HCT116 (cell line): ENCODE measurements at regions not wholly inside any gene's neighbourhood (a gene's known extent, or its start where the extent isn't known, plus 50 kb on each side); places are given as distances from the start of the nearest gene placed in this dataset.

Experiments
- EGR1 ChIP-seq: IDR thresholded peaks from 2 replicates; pipeline ENCODE4 v1.6.1; 2012; ENCODE audit warnings: low read depth
- EZH2 ChIP-seq: fragments of 200-600 bp; sonication (generic); IDR thresholded peaks from 2 replicates; pipeline ENCODE4 v1.6.1; 2017; ENCODE audit warnings: antibody characterized with exemption, mixed run types
- EZH2phosphoT487 ChIP-seq: fragments of 200-600 bp; IDR thresholded peaks from 2 replicates; pipeline ENCODE4 v1.6.1; 2018; ENCODE audit warnings: antibody characterized with exemption, borderline replicate concordance
- FOSL1 ChIP-seq: IDR thresholded peaks from 2 replicates; pipeline ENCODE4 v1.6.1; 2012; ENCODE audit warnings: low read depth
- JUND ChIP-seq: IDR thresholded peaks from 2 replicates; pipeline ENCODE4 v1.6.1; 2012
- POLR2A ChIP-seq: IDR thresholded peaks from 2 replicates; pipeline ENCODE4 v1.7.0; 2011; ENCODE audit warnings: borderline replicate concordance; ENCODE audit not compliant: insufficient read depth, insufficient read length; ENCODE audit errors: extremely low read depth
- POLR2AphosphoS5 ChIP-seq: IDR thresholded peaks from 2 replicates; pipeline ENCODE4 v1.6.1; 2011; ENCODE audit warnings: mild to moderate bottlenecking, low read depth, low read length, moderate library complexity
- RAD21 ChIP-seq: IDR thresholded peaks from 2 replicates; pipeline ENCODE4 v1.6.1; 2012; ENCODE audit warnings: low read depth, mild to moderate bottlenecking
- REST ChIP-seq: IDR thresholded peaks from 2 replicates; pipeline ENCODE4 v1.6.1; 2012; ENCODE audit warnings: low read depth
- SIN3A ChIP-seq: IDR thresholded peaks from 2 replicates; pipeline ENCODE4 v1.6.1; 2012; ENCODE audit warnings: low read depth
- SP1 ChIP-seq: IDR thresholded peaks from 2 replicates; pipeline ENCODE4 v1.6.1; 2012; ENCODE audit warnings: low read depth
- ZBTB33 ChIP-seq: IDR thresholded peaks from 2 replicates; pipeline ENCODE4 v1.6.1; 2011; ENCODE audit warnings: mild to moderate bottlenecking, low read length, moderate library complexity; ENCODE audit not compliant: insufficient replicate concordance; ENCODE audit errors: extremely low read depth
- ZFX ChIP-seq: fragments of 450-650 bp; IDR thresholded peaks from 2 replicates; pipeline ENCODE4 v1.6.1; 2017
- TF ChIP-seq, protein P1 (sequence below), 3 experiments: fragments of 200-600 bp in 1 of 3; sonication (generic) in 1 of 3; IDR thresholded peaks in 2 of 3; conservative IDR thresholded peaks in 1 of 3; 2 replicates each; pipeline ENCODE4 v1.5.1; 2012 to 2017; ENCODE audit warnings: low read depth in 2 of 3, low read length in 2 of 3, antibody characterized with exemption in 1 of 3, borderline replicate concordance in 1 of 3, control low read depth in 1 of 3, mild to moderate bottlenecking in 1 of 3, mixed read lengths in 1 of 3, mixed run types in 1 of 3, moderate library complexity in 1 of 3; ENCODE audit not compliant: insufficient read depth in 1 of 3

DNA sequence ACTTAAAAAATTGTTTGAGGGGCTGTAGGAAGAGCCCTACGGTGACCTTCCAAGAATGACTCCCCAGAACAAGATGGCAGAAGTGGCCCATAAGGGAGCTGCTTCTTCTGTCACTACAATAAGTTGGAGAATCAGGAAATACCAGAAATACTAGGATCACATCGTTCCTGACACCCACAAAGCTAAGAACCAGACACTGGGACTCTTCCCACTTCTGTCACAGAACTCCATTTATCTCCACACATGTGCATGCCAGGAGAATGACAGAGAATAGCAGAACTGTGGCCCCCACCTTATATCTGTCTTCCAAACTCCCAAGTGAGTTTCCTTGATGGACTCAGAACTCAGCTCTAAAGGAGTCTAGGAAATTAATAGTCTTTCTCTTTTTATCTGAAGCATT lies 54.6 kb upstream of the UBR2 start:
- TF ChIP-seq REST: no peak
- TF ChIP-seq, protein P1, sequence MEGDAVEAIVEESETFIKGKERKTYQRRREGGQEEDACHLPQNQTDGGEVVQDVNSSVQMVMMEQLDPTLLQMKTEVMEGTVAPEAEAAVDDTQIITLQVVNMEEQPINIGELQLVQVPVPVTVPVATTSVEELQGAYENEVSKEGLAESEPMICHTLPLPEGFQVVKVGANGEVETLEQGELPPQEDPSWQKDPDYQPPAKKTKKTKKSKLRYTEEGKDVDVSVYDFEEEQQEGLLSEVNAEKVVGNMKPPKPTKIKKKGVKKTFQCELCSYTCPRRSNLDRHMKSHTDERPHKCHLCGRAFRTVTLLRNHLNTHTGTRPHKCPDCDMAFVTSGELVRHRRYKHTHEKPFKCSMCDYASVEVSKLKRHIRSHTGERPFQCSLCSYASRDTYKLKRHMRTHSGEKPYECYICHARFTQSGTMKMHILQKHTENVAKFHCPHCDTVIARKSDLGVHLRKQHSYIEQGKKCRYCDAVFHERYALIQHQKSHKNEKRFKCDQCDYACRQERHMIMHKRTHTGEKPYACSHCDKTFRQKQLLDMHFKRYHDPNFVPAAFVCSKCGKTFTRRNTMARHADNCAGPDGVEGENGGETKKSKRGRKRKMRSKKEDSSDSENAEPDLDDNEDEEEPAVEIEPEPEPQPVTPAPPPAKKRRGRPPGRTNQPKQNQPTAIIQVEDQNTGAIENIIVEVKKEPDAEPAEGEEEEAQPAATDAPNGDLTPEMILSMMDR (IDR thresholded peaks at IDR 0.05 in 2 of 3, conservative IDR thresholded peaks at IDR 0.05 in 1 of 3; ENCODE audit: borderline replicate concordance in 1 of 3, insufficient read depth in 1 of 3, low read depth in 2 of 3, low read length in 2 of 3): no peak
- TF ChIP-seq POLR2A: no peak
- TF ChIP-seq SIN3A: no peak
- no peak for TF ChIP-seq SP1
- no peak for TF ChIP-seq FOSL1
- TF ChIP-seq POLR2AphosphoS5: no peak
- TF ChIP-seq ZBTB33: no peak
- no peak for TF ChIP-seq RAD21
- TF ChIP-seq EZH2: no peak
- no peak for TF ChIP-seq JUND
- no peak for TF ChIP-seq EZH2phosphoT487
- TF ChIP-seq ZFX: no peak
- TF ChIP-seq EGR1: no peak
